Hypothalamus (tissue), 51 donors: ENCODE measurements at regions not wholly inside any gene's neighbourhood (a gene's known extent, or its start where the extent isn't known, plus 50 kb on each side); places are given as distances from the start of the nearest gene placed in this dataset.

Source experiments
- DNase-seq, 51 donors: peaks; one replicate each; lab custom pipeline; 2025; lab: John Stamatoyannopoulos, UW

DNA sequence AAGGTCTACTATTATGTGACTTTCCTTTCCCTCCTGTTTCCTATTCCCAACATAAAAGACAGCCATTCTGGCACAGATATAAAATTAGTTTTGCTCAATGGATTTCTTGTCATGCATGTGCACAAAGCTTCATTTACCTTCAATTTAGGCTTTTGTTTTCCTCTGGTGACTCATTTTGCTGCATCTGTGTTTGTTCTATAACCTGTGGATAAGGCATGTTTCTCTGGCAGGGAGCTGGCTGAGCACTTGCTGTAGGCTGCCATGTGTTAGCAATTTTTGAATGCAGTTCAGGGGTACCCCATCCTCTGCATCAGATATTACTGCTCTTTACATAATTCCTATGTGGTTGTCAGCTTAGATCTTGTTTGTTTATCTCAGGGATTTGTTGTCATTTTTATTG is 202.8 kb upstream of the GRID2 start:
- no peak for DNase-seq

DNA sequence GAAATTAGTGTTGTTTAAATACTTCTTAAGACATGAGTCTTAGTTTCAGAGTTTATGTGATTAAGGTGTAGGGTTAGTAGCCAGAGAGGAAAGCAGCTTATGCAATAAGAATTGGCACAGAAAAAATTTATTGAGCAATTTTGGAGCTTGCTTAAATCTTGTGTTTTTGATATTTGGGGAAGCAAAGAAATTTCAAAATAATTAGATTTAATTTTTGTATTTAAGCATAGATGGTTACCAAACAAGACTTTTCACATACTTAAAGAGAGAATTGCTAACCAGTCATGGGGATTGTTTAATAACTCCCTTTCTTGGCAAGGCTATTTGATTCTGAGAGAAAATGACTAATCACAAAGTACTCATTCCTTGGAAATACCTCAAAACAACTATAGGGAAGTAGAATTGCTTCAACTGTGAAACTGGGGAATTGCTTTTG is 202.0 kb upstream of the GRID2 start:
- no peak for DNase-seq

DNA sequence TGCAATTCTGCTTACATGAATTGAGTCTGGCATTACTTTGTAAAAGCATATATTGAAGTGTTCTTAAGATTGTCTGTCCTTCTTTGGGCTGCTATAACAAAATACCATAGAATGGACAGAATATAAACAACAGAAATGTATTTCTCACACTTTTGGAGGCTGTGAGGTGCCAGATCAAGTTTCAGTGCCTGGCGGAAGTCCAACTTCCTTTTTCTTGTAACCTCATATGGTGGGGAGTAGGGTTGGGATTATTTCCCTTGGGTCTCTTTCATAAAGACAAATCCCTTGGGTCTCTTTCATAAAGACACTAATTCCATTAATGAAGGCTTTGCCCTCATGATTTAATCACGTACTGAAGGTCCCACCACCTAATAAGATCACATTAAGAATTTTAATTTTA is 199.3 kb upstream of the GRID2 start:
- no peak for DNase-seq

DNA sequence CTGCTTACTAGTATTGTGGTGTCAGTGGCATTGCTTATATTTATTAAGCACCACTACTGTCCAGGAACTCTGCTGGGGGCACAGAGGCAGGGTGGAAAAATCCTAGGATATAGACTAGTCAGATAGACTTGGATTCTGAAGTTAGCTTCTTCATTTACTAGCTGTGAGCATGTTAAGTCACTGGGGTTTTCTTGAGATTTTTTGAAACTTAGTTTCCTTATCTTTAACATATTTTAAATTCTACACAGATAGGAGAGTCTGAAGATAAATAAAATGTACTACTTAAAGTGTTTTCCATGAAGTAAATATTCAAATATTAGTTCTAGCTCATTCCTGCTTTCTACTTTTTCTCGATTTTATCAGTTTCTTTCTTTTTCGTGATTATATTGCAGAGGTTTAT is 196.9 kb upstream of the GRID2 start:
- no peak for DNase-seq

DNA sequence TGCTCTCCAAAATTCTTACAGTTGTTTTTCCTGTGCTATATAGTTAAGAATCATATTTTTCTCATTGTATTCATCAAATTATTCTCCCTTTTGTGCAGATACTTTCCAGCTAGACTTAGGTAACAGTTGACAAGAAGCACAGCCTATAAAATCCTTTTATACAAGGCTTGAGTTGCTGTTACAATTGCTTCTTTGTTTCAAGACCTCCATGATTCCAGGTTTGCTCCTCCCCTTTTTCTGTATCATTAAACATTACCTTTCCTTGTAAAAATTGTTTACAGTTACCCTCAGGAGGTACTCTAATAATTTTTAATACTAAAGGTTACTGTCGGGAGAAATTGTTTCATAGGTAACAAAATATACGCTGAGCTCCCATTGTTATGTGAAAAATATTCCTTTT is 192.3 kb upstream of the GRID2 start:
- DNase-seq: no peak

DNA sequence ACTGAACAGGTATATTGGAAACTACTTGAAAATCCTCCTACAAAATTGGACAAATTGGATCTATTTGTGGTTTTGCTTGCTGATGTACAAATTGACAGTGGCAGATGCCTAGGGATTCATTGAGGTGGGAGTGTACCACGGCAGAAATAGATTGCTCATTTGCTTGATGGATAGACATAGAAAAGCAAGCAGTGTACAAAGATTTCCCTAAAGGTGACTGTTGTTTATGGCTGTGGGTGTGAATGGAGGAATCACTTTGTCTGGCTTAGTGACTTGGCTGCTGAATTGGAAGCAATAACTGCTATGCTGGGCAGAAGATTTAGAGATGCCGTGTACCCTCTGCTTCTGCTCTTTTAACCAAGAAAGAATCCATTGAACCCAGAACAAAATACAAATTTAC is 191.0 kb upstream of the GRID2 start:
- DNase-seq: no peak

DNA sequence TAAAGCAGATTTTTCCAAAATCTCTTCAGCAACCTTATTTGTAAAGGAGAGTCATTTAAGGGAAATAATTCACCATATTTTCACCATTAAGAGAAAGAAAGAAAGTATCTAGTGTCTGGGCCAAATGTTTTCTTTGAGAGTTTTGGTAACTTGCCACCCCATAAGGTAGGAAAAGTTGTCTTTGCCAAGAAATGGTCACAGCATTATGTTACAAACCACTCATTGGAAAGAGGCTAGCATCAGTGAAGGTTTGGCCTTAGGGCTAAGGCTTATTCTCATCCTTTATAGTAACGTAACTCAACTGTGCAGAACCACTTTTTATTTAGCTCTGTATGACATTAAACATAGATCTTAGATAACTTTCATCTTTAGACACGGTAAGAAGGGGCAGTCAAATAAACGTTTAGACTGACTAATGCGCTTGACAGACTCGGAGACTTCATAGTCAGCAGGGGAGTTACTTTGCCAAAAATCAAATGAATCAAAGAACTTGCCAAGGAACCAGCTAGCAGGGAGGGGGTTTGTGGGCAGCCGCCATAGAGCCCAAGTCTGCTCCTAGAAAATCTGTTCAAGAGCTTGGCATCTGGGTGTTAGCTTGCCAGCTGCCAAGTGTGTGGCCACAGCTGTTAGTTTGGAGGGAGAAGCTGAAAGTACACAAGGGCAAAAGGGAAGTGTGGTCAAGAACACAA is 182.8 kb upstream of the GRID2 start:
- DNase-seq: peak in 20 of 51 donors; percentile 1 to 47 (median 10)

DNA sequence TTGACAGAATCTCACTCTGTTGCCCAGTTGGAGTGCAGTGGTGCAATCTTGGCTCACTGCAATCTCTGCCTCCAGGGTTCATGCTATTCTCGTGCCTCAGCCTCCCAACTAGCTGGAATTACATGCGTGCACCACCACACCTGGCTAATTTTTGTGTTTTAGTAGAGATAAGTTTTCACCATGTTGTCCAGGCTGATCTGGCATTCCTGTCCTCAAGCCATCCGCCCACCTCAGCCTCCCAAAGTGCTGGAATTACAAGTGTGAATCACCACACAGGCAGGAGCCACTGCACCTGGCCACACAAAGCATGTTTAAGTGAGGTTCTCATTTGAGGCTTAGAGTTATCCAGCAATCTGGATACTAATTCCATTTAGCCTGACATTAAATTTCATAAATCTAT is 180.9 kb upstream of the GRID2 start:
- no peak for DNase-seq

DNA sequence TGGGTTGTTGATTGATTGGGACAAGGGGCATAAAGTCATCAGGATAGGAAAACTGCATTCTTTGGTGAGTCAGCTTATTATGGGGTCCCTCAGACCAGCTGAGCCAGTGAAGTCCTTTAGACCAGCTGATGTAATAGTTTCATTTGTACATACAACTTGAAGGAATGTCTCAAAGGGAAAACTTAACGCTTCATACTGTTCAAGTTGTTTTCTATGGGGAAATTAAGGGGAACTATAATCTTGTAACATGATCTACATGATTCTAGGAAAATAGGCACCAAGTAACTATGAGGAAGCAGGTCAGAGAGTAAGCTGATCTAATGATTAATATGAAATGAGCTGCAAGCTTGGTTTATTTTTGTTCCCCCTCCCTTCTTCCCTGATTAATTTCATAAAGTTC is 175.1 kb upstream of the GRID2 start:
- no peak for DNase-seq

DNA sequence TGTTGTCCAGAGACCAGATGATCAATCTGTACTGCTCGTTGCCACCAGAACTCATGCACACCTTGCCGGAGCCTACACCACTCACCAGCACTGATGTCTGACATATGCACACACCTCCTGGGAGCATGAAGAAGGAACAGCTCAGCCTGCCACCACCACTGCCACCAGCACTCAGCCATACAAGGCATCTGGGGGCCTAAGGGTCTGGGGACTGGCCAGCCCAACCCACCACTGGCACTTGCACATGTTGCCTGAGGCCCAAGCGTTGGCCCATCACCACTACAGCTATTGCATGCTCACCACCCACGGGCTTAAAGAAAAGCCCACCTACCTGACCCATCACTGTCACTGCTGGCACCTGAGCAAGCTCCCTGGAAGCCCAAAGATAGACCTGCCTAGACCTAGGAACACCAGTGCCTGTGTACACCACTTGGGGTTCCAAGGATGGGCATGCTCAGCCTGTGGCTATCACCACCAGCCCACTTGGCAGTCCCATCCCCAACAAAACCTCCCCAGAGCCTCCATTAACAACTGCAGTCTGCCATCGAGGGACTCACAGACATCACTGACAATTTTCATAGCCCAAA is 174.3 kb upstream of the GRID2 start:
- DNase-seq: no peak

DNA sequence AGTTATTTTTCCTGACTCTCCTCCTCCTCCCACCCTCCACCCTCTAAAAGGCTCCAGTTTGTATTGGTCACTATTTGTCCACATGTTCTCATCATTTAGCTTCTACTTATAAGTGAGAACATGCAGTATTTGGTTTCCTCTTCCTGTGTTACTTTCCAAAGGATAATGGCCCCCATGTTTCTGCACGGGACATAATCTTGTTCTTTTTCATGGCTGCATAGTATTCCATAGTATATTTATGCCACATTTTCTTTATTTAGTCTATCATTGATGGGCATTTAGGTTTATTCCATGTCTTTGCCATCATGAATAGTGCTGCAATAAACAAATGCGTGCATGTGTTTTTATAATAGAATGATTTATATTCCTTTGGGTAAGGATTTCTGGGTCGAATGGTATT is 167.3 kb upstream of the GRID2 start:
- DNase-seq: no peak

DNA sequence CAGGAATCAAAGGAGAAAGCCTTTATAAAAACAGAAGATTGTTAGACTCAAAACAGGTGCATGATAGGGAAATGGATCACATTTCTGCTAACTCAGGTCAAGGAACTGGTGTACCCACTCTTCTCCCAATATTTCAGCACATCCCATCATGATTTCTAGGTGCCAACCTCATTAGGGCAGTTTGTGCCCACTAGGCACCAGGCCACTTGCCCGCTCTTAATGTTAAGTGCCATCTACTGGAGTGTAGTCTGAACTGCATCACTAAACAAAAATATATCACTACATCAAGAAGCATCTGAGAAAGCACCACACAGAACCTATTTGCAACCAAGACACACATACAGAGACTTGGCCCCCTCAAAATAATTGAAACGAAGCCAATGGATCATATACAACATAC is 140.4 kb upstream of the GRID2 start:
- DNase-seq: no peak

DNA sequence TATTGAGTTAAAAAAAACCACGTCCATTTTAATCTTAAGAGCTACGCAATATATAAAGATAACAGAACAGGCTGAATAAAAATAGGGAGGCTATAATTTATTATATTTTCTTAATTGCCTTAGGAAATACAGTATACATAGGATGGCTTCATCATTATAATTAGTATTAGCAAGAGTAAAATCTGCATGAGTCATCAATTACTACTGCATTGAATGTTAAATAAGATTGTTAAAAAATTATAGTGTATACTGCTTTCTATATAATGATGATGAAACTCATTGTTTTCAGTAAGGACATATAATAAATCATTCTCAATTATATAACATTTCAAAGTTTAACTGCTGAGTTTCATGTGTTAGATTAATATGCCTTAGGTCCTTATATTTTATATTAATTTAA is 133.4 kb upstream of the GRID2 start:
- no peak for DNase-seq

DNA sequence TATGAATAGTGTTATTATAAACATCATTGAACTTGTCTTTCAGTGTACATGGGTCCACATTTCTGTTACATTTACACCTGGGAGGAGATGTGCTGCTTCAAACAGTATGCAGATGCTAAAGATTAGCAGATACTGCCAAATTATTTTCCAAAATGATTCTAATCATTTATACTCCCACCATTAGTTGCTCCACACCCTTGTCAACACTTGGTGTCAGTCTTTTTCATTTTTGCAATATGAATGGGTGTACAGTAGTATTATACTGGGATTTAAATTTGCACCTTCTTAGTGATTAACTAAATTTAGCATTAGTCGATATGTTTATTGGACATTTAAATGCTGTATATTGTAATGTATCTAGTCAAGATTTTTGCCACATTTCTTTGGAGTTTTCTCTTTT is 131.6 kb upstream of the GRID2 start:
- DNase-seq: no peak

DNA sequence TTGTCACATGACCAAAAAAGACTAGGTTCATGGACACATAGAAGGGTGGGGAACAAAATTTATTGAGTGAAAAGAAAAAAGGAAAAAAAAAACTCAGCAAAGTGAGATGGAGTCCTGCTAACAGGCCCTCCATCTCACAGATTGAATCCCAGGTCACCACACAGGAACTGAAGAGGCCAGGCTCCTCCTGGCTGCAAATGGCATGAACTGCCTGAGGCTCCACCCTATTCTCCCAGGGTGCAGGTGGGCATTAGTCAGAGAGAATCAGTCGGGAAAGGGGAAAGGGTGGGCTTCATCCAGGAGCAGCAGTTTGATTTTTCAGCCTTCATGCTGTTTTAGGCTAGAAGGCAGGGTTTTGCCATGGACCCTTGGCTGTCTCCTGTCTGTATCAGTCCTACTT is 128.5 kb upstream of the GRID2 start:
- DNase-seq: no peak

DNA sequence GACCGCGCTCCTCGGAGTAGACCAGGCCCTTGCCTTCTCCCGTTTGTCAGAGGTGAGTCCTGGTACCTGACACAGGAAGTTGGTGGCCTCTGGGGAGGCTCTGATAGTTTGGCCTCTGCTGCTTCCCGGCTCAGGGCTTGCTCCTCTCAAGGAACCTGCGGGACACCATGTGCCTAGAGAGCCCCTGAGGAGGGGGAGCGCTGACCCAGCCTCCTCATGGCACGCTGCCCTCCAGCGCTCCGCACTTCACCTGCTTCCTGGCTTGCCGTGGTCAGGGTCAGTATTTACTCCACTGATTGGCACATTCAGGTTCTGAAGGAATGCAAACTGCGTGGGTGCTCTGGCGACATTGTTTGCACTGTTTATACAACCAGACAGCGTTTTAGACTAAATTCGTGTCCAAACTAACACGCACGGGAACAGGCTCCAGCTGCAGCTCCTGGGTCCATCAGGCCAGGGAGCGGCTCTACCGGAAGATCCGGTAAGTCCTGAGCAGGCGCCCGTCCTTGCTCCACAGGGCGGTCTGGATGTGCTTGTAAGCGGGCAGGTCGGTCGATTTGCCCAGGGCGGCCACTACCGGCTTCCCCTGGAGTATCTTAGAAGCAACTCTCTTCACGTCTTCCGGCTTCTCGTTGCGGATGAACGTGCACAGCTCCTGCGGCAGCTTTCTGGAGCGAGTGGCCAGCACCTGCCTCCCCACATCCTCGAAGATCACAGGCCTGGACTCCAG is 121.6 kb upstream of the GRID2 start:
- no peak for DNase-seq

DNA sequence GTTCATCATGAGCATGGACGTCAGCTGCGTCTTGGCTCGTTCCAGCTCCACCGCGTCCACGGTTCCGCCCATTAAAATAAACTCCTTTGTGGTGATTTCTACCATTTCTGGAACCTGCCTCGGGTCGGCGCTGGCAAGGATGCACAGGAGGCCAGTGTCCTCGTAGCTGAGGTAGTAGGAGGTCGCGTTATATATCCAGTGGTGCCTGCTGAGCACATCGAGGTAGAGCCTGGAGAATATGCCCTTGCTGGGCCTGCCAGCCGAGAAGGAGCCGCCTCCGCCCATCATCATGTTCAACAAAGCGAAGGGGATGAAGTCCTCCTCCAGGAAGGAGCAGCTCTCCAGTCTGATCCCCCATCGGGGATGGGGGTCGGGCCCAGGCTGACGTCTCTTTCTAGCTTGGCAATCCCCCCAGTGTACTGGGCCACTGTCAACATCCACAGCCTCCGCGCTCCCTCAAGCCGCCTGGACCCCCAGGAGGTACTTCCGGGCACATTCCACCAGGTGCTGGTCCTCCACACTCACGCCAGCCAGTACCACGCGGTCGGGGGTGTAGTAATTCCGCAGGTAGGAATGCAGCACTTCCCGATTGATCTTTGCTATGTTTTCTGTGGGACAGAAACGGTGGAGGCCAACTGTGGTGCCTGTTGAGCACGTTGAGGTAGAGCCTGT is 120.9 kb upstream of the GRID2 start:
- no peak for DNase-seq

DNA sequence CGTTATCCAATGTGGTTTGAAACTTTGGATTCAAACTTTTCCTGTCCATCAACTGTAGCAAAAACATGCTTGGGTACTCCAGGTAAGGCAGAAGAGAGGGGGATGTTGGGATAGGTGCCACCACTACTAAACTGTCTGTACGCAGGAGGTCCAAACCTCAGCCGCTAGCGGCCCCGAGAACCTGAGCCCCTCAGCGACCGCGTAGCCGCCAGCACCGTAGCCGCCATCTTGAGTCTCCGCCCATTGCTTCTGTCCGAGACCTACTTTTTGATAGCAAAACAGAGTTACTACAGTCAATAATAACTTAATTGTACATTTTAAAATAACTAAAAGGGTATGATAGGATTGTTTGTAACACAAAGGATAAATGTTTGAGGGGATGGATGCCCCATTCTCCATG is 119.9 kb upstream of the GRID2 start:
- DNase-seq: no peak

DNA sequence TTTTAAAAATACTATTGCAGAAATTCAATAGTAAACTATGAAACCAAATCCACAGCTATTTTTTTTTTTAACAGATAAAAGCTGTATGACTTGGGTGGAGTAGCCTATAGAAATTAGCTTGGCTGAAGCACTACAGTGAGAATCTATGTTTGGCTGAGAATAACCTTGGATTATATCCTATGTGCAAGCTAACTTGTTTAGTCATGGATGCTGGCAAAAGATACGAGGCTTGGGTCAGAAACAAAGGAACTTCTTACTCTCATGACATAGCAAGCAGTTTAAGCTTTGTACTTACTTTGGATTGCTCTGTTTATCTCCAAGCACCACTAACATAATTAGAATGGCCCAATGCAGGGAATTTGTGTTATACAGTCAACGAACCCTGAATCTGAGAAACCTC is 119.2 kb upstream of the GRID2 start:
- no peak for DNase-seq

DNA sequence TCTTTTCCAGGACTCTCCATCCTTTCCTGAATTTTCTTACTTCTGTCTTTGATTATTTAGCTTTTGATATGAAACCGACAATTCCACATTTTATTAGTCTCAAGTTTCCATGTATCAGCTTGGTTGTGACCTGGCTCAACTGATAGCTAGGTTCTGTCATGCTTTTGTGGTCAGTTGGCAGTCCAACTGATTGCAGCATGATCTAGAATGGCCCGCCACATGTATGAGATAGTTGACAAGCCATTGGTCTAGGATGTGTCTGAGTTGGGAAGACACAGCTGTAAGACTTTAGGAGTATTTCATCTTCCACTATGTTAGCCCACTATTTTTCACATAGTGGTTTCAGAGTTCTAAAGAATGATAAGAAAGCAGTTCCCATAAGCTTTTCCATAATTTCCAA is 117.5 kb upstream of the GRID2 start:
- no peak for DNase-seq

DNA sequence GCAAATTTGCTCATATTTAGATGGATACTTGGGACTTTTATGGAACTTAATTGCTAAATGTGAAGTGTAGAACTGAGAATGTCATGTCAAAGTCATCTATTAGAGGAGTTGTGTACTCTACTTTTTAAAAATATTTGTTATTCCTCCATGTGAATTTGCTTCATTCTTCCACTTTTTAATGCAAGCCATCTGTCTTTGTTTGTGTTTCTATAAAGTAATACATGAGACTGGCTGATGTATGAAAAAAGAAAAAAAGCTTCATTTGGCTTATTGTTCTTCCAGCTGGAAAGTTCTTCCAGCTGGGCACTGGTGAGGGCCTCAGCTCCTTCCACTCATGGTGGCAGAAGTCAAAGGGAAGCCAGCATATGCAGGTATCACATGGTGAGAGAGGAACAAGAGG is 114.6 kb upstream of the GRID2 start:
- DNase-seq: no peak

DNA sequence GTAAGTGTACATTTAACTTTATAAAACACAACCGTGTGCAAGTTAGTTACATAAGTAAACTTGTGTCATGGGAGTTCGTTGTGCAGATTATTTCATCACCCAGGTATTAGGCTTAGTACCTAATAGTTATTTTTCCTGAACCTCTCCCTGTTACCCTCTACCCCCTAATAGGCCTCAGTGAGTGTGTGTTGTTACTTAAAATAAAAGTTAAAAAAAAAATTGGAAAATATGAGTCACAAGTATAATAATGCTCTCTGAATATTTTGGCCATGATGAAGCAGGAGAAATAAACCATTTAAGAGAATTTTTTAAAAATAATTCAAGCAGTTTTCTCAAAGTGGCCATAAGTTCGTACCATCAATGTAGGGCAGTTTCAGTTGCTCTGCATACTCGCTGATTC is 105.1 kb upstream of the GRID2 start:
- DNase-seq: no peak
